ENCODE measurements at regions not wholly inside any gene's neighbourhood (a gene's known extent, or its start where the extent isn't known, plus 50 kb on each side); places are given as distances from the start of the nearest gene placed in this dataset.
"Not testable (repeated sequence)": the region's sequence is repeated elsewhere in the genome, so short reads cannot be mapped to it uniquely, and the experiment has no call there.

DNA sequence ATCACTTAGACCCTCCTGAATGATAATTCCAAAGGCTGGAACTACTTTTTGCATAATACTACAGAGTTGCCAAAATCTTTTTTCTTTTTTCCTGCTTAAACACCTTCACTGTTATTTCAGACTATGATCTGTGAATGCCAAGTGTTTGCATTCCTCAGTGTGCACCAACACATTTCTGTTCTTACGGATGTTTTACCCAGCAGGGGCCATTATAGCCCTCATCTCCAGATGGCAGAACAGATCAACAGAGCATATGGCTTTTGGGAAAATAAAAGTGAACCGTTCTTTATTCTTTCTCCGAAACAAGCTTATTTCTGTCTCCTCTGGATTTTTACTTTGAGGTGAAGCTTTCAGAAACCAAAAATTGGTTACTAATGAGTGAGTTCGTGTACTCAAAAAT, 1226.6 kb upstream of the FAM98A start:
- no peak for DNase-seq (ENCODE audit: low read depth)

DNA sequence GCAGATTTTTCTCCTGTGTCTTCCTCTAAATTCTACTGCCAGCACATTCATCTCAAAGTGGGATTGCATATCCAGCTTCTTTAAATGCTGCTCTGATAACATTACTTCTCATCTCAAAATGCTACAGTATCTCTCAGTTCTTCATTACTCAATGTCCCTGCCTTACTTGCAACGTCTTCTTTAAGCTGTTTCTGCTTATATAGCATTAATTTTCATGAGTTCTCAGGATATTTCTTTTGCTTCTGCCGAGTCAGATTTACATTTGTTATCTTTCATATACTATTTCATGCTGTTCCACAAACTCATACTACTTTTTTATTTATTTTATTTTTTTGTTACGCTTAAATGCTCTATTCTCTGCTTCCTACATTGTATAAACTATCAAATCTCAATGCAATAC, 1223.5 kb upstream of the FAM98A start:
- no peak for DNase-seq (ENCODE audit: low read depth)

DNA sequence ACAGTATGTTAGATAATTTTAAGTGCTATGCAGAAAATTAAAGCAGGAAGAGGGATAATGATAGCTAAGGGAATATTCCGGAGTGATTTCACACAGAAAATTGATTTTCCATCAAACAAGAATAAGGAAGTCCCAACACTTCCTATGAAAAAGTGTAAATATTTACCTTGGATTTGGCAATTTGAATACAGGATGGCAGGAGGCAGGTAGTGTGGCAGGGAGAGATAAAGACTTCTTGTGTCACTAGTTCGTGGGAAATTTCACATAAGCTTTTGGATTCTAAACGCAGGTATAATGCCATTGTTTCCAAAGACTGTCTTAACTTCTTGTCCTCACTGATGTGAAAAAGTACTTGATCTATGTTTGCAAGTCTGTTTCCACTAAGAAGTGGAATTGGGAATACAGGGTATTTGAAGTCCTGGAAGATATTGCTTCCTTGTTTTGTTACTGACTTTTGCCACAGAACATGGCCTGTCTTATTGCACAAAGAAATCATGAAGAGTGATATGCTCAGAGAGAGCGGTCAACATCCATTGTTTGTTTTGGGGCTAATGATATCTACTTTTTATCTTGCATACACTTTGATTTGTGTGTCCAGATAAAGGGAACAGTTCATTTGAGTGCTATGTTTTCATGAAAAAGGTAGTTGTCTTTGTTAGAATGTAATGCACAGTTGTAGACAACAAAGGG, 1216.1 kb upstream of the FAM98A start:
- DNase-seq (ENCODE audit: low read depth) = no peak

DNA sequence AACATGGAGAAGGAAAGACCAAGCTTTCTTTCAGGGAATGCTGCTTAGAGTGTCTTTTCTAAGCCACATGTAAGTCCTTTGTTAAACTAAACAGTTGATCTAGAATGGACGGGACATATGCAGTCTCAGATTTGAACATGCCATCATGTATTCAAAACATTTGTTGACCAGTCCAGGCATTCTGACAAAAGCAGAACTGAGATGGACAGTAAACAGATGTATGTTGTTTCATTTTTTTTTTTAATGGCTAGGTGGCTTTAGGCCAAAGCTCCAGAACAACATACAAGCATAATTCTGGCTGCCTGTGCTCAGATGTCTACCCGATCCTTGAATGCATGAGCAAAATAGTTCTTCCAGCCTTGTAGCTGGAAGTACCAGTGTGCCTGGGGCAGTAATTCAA, 1211.4 kb upstream of the FAM98A start:
- no peak for DNase-seq (ENCODE audit: low read depth)

DNA sequence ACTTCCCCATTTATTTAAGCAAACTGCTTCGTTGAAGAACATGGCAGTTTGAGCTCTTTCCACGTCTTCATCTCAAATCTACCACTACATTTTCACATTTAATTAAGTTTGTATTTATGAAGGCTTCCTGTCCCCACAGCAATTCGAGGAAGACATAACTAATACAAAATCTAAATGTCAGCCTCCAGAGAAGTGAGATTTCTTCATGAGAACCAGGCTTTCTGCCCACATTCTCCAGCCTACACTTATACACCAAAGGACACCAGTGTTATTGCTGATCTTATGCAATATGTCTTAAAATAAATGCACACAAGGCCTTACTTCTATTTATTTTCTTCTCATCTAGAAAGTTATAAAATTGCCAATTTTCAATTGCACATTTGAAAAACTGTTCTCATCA, 1209.3 kb upstream of the FAM98A start:
- DNase-seq (ENCODE audit: low read depth) = no peak

DNA sequence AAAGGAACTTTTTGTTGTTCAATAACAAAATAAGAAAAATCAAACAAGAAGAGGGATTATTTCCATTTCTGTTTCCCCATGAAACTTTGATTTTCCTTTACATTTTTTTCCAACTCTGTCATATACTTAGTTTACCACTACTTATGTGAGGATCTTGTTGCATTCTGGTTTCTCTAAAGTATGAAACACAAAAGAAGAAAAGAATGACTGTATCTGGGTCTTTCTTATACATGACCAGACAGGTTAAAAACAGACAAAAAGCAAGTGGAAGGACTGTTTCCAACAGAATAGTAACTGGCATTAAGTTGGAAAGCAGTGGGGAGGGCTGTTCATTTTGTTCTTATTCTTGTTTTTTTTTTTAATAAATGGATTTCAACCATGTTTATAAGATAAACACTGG, 1207.8 kb upstream of the FAM98A start:
- DNase-seq (ENCODE audit: low read depth) = no peak

DNA sequence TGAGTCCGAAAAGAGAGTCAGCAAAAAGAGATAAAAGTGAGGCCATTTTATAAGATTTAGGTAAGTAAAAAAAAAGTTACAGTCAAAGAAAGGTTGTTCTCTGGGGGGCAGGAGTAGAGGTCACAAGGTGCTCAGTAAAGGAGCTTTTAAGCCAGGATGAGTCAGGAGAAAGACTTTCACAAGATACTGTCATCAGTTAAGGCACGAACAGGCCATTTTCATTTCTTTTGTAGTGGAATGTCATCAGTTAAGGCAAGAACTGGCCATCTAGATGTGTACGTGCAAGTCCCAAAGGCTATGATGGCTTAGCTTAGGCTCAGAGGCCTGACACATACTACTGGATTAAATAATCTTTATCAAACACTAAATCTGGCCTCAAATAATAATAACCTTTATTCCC, 1207.3 kb upstream of the FAM98A start:
- no peak for DNase-seq (ENCODE audit: low read depth)

DNA sequence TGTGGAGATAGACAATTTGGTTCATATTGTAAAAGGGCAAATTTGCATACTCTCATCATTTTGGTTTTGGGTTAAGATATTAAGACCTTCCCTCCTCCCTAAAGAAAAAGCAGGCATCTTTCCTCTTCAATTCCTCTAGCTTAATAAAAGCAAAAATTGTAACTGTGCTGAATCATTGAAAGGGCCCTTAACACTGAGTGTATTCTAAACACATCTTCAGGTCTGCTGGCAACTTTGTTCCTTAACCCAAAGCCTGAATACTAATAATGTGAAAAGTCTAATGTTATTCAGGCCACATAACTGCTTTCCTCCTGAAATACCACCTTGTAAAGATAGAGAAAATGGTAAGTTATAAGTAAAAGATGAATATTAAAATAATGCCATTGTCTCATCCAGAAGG, 1200.5 kb upstream of the FAM98A start:
- no peak for DNase-seq (ENCODE audit: low read depth)

DNA sequence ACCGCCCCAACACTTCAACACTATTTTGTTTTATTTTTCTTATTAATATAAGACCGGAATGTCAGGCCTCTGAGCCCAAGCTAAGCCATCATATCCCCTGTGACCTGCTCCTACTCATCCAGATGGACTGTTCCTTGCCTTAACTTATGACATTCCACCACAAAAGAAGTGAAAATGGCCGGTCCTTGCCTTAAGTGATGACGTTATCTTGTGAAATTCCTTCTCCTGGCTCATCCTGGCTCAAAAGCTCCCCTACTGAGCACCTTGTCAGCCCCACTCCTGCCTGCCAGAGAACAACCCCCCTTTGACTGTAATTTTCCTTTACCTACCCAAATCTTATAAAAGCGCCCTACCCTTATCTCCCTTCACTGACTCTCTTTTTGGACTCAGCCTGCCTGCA, 1196.5 kb upstream of the FAM98A start:
- not testable (repeated sequence) for DNase-seq (ENCODE audit: low read depth)

DNA sequence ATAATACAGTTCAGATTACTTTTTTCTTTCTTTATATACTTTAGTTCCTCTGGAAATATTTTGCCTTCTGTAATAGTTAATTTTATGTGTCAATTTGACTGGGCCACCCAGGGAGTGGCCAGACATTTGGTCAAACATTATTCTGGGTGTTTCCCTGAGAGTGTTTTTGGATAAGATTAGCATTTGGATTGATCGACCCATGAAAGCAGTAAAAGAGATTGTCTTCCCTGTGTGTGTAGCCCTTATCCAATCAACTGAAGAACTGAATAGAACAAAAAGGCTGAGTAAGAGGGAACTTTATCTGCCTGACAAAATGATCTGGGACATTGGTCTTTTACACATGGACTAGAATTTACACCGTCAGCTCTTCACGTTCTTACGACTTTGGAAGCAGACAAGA, 1190.1 kb upstream of the FAM98A start:
- DNase-seq (ENCODE audit: low read depth) = no peak

DNA sequence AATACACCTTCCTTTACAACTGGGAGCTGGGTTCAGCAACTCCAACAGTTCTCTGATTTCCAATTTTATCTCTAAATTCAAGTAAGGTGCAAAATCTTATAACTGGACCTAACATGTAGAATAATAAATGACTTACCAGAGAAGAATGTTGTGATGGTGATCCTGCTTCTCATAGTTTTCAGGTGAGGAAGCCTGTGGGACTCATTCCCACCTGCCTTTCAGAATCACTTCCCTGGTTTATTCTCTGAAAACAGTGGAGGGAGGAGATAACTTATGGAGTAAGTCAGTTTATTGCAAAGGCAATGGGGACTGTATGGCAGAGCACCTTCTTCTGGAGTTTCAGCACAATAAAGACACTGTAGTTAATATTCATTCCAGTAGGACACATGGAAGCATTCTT, 1188.2 kb upstream of the FAM98A start:
- no peak for DNase-seq (ENCODE audit: low read depth)

DNA sequence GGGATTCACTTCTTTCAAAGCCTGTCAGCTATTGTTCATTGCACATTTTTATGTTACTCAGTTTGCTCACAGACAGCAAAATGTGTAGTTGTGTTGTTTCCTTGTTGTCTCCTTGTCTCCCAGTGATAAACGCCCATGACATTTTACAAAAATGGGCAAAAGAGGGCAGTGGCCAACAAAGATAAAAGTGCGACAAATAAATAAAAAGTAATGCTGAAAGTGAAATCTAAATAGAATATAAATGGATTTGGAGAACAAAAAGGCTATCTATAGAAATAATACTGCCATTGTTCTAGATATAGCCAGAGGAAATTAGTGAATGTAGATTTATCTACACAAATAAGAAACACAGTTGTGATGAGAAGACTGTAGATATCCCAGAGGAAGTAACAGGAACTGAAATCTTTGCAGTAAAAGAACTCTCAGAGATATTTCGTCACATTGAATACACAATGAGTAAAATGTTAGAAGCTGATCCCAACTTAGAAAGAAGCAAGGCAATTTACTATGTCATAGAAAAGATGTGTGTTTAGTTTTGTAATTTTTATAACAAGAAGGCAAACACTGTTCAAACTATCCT, 1186.2 kb upstream of the FAM98A start:
- DNase-seq (ENCODE audit: low read depth) = no peak

DNA sequence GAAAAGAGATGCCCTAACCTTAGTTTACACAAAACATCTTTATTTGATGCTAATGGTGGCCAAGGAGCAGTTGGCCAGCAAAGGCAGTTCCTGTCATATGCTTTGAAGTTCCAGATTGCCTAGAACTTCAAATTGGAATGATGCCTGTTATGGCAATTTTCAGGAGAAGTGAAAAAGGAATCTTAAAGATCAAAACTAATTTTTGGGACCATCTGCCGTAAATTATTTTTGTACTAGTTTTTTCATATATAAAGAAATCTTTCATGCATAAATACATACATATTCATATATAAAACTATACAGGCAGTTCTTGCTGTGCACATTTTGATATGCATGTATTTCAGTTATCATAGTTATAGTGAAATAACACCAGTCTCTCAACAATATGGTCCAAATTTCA, 1185.6 kb upstream of the FAM98A start:
- no peak for DNase-seq (ENCODE audit: low read depth)

DNA sequence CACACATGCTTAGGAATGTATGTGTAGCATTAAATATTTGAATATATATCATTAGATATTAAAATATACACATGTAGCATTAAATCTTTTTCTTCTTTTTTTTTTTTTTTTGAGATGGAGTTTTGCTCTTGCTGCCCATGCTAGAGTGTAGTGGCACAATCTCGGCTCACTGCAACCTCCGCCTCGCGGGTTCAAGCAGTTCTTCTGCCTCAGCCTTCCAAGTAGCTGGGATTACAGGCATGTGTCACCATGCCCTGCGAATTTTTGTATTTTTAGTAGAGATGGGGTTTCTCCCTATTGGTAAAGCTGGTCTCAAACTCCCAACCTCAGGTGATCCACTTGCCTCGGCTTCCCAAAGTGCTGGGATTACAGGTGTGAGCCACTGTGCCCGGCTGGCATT, 1151.6 kb upstream of the FAM98A start:
- DNase-seq (ENCODE audit: low read depth) = not testable (repeated sequence)

DNA sequence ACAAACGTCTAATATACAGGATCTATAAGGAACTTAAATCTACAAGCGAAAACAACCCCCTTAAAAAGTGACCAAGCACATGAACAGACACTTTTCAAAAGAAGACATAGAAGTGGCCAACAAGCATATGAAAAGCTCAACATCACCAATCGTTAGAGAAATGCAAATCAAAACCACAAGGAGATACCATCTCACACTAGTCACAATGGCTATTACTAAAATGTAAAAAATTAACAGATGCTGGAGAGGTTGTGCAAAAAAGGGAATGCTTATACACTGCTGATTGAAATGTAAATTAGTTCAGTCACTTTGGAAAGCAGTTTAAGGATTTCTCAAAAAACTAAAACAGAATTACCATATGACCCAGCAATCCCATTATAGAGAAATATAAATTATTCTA, 1148.5 kb upstream of the FAM98A start:
- no peak for DNase-seq (ENCODE audit: low read depth)

DNA sequence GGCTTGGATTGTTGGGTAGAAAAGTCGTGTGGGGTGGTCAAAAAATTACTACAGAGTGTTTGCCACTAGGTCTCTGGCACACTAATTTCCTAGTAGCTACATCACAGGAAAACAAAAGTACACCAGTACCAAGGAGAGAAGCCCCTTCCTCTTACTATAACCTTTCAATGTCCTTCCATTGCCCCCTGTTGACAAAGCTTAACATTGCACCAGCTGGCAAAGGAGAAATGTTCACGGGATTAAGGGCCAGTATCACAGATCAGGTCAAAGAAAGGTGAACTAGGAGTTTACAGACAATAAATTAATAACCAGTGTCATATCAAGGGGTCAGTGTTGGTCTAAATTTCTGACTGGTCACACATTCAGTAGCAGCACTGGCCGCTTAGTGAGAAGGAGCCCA, 1139.6 kb upstream of the FAM98A start:
- DNase-seq (ENCODE audit: low read depth) = no peak

DNA sequence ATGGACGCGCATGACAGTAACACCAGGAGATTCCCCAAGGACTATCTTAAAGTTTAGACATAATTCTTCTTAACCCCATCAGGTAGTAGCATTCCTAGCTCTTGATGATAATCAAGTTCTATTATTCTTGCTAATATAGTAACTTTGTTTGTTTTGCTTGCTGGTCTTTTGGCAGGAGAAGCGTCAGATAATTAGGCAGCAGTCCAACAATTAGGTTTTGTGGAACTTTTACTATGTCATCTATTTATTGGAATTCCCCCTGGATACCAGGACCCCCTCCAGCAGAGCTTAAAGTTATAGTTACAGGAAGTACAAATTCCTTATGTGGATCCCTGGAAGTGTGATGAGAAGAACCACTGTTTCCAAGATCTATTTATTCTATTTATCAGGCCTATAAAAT, 1138.0 kb upstream of the FAM98A start:
- DNase-seq (ENCODE audit: low read depth) = no peak

DNA sequence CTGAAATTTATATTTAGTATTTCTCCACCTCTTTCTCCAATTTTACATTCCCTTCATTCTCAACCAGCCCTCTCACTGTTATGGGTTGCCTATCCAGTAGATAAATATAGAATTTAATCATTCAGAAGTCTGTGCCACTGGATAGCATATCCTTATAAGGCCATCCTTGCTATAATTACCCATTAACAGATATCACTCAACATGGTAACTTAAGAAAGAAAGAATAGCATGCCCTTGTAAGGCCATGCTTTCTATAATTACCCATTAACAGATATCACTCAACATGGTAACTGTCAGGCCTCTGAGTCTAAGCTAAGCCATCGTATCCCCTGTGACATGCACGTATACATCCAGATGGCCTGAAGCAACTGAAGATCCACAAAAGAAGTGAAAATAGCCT, 1137.4 kb upstream of the FAM98A start:
- no peak for DNase-seq (ENCODE audit: low read depth)

DNA sequence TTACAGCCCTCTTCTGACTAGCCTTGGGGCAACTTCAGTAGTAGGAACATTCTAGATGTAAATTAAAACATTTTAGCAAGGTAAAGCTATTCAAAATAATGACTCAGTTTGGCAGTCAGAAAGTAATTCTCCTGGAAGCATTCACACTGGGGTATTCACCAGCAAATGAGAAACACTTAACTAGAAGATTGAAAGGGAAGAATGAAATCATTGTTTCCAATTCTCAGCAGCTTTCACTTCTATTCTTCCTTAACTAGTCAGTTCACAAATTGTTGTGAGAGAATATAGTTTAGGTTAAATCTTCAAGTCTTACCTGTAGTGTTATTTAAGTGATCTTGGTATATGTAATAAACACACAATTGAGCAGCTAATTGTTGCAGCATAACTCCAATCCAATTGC, 1135.6 kb upstream of the FAM98A start:
- no peak for DNase-seq (ENCODE audit: low read depth)

DNA sequence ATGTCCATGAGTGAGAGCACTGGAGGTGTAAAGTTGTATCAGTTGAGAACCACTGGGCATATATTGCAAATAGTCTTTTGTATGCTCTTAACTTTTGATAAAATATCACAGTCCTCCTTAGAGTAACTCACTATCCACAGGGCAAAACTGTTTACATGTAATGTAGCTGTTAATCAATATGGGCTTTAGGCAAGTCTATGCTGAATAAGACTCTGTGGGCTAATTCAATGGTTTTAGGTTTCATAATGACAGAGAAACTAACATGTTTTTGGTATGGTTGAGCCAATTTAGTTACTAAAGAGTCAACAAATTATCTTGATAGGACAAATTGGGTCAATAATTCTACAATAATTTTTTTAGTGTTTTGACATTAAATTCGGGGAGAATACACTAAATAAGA, 1134.9 kb upstream of the FAM98A start:
- DNase-seq (ENCODE audit: low read depth) = no peak

DNA sequence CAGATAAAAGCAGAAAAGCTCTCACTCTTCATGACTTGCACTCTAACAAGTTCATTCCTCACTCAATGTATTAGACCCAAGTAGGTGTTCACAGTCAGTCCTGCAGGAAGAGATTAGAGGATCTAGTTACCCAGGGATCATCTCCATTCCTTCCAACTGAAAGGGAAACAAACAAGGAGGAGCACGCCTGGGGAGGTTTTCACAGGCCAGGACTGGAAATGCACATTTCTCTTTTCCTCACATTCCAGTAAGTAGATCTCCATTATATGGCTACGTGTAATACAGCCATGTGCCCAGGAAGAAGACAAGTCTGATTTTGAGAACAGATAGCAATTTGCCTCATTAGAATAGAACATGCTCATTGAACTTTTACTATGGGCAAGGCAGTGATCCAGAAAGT, 1132.2 kb upstream of the FAM98A start:
- no peak for DNase-seq (ENCODE audit: low read depth)

DNA sequence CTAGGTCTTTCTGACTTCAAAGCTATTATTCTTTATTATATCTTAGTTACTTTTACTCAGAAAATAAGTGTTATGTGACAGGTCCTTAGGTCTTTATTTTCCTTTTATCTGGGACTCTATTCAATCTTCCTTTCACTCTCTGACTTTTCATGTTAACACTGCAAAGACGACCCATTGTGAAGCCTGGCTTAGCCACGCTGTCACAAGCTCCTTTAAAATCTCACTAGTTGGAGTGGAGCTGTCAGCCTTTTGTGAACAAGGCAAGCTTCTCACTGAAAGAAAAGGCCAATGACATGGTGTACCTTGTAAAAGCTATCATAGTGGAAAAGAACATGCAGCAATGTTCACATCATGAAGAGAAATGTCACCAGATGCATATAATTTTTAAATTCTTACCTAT, 1130.7 kb upstream of the FAM98A start:
- no peak for DNase-seq (ENCODE audit: low read depth)

DNA sequence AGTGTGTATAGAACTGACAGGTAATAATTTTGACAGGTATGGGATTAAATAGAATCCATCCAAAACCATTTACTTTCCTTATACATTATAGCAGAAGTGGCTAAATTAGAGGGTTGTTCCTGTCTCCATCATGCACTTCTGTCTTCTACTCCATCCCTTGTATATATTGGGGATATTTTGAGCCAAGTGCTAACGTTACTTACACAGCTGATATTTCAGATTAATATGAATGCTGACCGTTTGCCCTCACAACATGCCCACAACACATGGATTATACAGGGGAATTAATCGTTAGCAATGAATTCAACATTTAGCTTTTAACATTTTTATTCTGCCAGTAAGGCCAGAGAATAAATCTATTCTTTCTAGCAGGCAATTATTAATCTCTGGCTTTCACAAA, 1125.0 kb upstream of the FAM98A start:
- no peak for DNase-seq (ENCODE audit: low read depth)

DNA sequence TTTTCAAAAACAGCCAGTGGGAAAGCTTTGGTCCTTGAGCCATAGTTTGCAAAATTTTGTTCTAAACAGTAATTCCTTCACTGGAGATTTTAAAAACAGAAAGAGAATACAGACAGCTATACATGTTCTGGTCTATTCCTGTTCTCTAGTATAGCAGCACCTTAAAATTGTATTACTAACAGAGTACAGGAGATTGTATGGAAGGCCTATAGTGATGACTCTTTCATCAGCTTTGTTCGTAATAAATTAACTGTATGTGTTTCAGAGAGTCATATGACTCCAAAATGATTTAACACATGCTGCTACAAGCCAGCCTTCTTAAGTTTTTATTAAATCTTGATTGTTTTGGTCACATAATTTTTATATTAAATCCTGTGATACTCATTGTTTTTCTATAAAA, 1124.6 kb upstream of the FAM98A start:
- DNase-seq (ENCODE audit: low read depth) = no peak

DNA sequence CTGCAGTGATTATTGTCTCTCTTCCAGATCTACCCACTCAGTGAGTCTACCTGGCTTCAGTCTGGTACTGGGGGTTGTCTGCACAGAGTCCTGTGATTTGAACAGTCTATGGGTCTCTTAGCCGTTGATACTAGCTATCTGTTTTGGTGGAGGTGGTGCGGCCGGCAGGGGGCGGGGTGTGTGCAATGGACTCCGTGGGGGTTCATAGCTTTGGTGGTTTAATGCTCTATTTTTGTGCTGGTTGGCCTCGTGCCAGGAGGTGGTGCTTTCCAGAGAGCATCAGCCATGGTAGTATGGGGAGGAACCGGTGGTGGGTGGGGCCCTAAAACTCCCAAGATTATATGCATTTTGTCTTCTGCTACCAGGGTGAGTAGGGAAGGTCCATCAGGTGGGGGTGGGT, 1120.1 kb upstream of the FAM98A start:
- DNase-seq (ENCODE audit: low read depth) = no peak
